Subcutaneous abdominal adipose tissue (tissue), 5 donors: ENCODE measurements at regions not wholly inside any gene's neighbourhood (a gene's known extent, or its start where the extent isn't known, plus 50 kb on each side); places are given as distances from the start of the nearest gene placed in this dataset.
"Not testable (repeated sequence)": the region's sequence is repeated elsewhere in the genome, so short reads cannot be mapped to it uniquely, and the experiment has no call there.

Experiments used
- H3K27ac ChIP-seq: one replicate; pipeline ENCODE4 v1.7.0; 2013; ENCODE audit warnings: low read depth, mild to moderate bottlenecking, inconsistent platforms, low read length, moderate library complexity
- H3K27me3 ChIP-seq, 5 donors: one replicate each; pipeline ENCODE4 v1.7.0; 2013; ENCODE audit warnings: low read length in 5 of 5, inconsistent platforms in 1 of 5; ENCODE audit not compliant: control insufficient read depth in 5 of 5, insufficient read depth in 4 of 5
- H3K36me3 ChIP-seq, 5 donors: one replicate each; pipeline ENCODE4 v1.7.0; 2013; ENCODE audit warnings: low read length in 5 of 5; ENCODE audit not compliant: control insufficient read depth in 5 of 5, insufficient read depth in 5 of 5
- H3K4me1 ChIP-seq, 5 donors: one replicate each; pipeline ENCODE4 v1.7.0; 2013; ENCODE audit warnings: low read length in 5 of 5, mild to moderate bottlenecking in 3 of 5, moderate library complexity in 1 of 5; ENCODE audit not compliant: control insufficient read depth in 5 of 5, insufficient read depth in 5 of 5
- H3K4me3 ChIP-seq, 5 donors: one replicate each; pipeline ENCODE4 v1.7.0; 2013; ENCODE audit warnings: low read length in 5 of 5, low read depth in 1 of 5
- H3K9ac ChIP-seq, 5 donors: one replicate each; pipeline ENCODE4 v1.7.0; 2013; ENCODE audit warnings: low read length in 5 of 5, mild to moderate bottlenecking in 4 of 5, moderate library complexity in 3 of 5
- H3K9me3 ChIP-seq, 5 donors: one replicate each; pipeline ENCODE4 v1.7.0; 2013; ENCODE audit warnings: low read length in 5 of 5; ENCODE audit not compliant: control insufficient read depth in 5 of 5
- donor health status: healthy.
- donor health status: healthy.
- donor health status: healthy.
- donor health status: healthy.
- donor health status: healthy.

DNA sequence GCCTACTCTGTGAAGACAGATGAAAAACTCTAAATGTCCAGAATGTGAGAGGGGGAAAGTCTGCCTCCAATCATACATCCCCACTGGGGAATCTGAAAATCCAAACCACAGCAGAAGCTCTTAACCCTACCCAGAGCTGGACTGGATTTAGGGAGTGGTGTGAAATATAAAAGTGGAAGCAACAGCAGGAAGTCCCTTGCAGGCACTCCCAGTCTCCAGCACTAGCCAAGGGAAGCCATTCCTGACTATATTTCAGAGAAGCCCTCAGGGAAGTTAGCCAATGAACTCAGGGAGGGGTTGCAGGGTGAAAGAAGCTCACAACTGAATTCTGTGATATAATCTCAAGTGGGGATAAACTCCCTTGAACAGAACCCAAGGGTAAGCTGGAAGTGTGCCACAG lies 51.5 kb downstream of the CRPPA start:
- peaks cover 0 to 11% (median 7%) of the 10 kb centered on the region in 5 donors for H3K9me3 ChIP-seq
- no peak overlapping the region for H3K9ac ChIP-seq
- no peaks in the 10 kb centered on the region for H3K4me1 ChIP-seq
- no peaks in the 10 kb centered on the region for H3K27me3 ChIP-seq
- H3K4me3 ChIP-seq: no peak overlapping the region
- no peak overlapping the region for H3K27ac ChIP-seq
- peaks cover 0 to 7% (median 0%) of the 10 kb centered on the region in 5 donors for H3K36me3 ChIP-seq

DNA sequence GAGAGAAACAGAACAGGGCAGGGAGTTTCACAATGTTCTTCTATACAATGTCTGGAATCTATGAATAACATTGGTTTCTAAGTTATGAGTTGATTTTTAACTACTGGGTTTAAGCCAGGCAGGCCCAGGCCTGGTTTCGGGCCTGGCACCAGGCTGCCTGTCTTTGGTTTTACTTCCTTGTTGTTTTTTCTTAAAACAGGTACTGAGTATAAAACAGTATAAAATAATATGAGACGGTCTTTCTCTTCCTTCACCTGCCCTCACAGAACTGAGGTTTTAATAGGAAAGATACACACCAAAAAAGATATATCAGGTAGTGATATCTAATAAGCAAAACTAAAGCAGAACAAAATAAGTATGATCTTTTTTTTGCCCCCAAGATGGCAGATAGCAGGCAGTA lies 52.0 kb downstream of the CRPPA start:
- H3K9ac ChIP-seq, H3K27ac ChIP-seq, H3K4me3 ChIP-seq, H3K27me3 ChIP-seq, H3K36me3 ChIP-seq, H3K4me1 ChIP-seq: not testable (repeated sequence)
- H3K9me3 ChIP-seq: peaks cover 0 to 11% (median 7%) of the 10 kb centered on the region in 5 donors

DNA sequence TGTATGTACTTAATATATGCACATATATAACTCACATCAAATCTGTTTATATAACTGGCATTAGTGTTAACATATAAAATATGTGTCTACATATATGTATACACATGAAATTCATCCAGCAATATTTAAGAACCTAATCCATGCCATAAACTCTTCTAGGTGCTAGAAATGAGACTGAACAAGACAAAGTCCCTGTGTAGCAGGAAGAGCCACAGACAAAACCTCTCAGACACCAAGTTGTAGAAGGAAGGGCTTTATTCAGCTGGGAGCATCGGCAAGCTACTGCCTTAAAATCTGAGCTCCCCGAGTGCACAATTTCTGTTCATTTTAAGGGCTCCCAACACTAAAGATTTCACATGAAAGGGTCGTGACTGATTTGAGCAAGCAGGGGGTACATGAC lies 52.5 kb downstream of the CRPPA start:
- H3K27ac ChIP-seq: no peak overlapping the region
- no peaks in the 10 kb centered on the region for H3K4me1 ChIP-seq
- H3K36me3 ChIP-seq: peaks cover 0 to 4% (median 0%) of the 10 kb centered on the region in 5 donors
- no peak overlapping the region for H3K4me3 ChIP-seq
- no peak overlapping the region for H3K9ac ChIP-seq
- H3K9me3 ChIP-seq: peaks cover 0 to 11% (median 7%) of the 10 kb centered on the region in 5 donors
- no peaks in the 10 kb centered on the region for H3K27me3 ChIP-seq

DNA sequence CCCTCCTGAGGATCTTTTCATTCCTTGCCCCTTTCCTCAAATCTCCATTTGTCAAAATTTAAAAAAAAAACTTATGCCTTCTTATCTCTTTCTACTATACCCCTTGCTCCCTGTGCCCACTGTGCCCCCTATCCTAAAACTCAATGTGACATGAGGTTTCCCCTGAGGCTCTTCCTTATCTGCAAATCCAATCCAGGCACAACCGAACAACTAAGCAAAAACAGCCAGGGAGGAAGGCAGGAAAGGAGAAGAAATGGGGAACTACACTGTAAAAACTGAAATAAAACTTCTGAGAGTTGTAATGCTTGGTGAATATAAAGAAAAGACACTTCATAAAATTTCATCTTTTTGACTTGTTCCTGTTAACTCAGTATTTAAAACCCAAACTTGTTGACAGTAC lies 54.2 kb downstream of the CRPPA start:
- peaks cover 0 to 3% (median 0%) of the 10 kb centered on the region in 5 donors for H3K36me3 ChIP-seq
- no peak overlapping the region for H3K27ac ChIP-seq
- H3K4me1 ChIP-seq: no peaks in the 10 kb centered on the region
- peaks cover 0 to 11% (median 4%) of the 10 kb centered on the region in 5 donors for H3K9me3 ChIP-seq
- H3K9ac ChIP-seq: no peak overlapping the region
- H3K27me3 ChIP-seq: no peaks in the 10 kb centered on the region
- no peak overlapping the region for H3K4me3 ChIP-seq

DNA sequence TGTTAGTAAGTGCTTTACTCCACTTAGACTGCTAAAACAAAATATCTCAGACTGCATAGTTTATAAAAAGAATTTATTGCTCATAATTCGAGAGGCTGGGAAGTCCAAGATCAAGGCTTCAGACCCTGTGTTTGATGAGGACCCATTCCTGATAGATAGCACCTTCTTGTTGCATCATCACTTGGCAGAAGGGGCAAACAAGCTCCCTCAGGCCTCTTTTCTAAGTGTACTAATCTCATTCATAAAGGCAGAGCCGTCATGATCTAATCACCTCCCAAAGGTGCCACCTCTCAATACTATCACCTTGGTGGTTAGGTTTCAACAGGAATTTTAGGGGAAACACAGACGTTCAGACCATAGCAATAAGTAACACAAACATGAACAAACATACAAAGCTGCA lies 55.4 kb downstream of the CRPPA start:
- H3K9ac ChIP-seq: no peak overlapping the region

DNA sequence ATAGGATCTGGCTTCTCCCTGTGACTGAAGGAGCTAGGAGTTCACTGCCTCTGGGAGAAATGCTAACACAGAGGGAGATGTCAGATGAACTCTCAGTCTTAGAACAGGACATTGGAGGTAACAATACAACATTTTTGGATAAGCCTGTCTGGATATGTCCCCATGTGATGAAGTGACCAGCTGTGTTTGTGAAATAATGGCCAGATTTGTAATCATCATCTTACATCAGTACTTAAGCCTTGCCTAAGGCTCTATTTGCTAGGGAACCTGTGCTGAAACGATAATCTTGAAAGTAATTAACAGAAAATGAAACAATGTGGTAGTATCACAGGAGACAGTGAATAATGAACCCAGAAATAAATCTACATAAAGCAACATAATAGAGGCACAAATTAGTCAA lies 56.2 kb downstream of the CRPPA start:
- Histone ChIP-seq H3K27me3 (no peaks in the 10 kb centered on the region), H3K4me1 (no peaks in the 10 kb centered on the region), H3K9ac (no peak overlapping the region), H3K27ac (no peak overlapping the region), H3K4me3 (no peak overlapping the region), H3K36me3 (no peaks in the 10 kb centered on the region), H3K9me3 (peaks cover 0 to 5% (median 2%) of the 10 kb centered on the region in 5 donors)

More for the DNA sequence above, 55.4 kb downstream of the CRPPA start:
- Histone ChIP-seq H3K4me3 (no peak overlapping the region), H3K36me3 (peaks cover 0 to 3% (median 0%) of the 10 kb centered on the region in 5 donors), H3K4me1 (no peaks in the 10 kb centered on the region), H3K27ac (no peak overlapping the region), H3K27me3 (no peaks in the 10 kb centered on the region), H3K9me3 (peaks cover 0 to 11% (median 4%) of the 10 kb centered on the region in 5 donors)

DNA sequence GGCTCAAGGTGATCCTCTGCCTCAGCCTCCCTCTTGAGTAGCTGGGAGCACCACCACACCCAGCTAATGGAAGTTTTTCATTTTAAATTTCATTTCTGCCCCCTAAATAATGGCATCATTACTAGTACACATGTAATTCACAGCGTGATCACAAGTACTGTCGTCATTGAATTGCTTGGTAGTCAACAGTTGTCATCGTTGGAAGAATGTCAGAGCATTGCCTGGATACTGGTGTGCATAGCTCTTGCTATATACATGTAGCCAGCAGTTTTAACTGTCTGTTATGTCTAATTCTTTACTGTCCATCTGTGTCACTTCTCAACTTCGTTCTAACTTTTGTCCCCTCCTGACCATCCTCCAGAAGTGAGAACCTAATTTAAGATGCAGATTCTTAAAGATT lies 62.1 kb downstream of the CRPPA start:
- H3K27ac ChIP-seq: no peak overlapping the region
- H3K9ac ChIP-seq: no peak overlapping the region
- no peak overlapping the region for H3K4me3 ChIP-seq
- H3K4me1 ChIP-seq: peaks cover 0 to 5% (median 0%) of the 10 kb centered on the region in 5 donors
- H3K36me3 ChIP-seq: no peaks in the 10 kb centered on the region
- no peaks in the 10 kb centered on the region for H3K27me3 ChIP-seq
- no peaks in the 10 kb centered on the region for H3K9me3 ChIP-seq

DNA sequence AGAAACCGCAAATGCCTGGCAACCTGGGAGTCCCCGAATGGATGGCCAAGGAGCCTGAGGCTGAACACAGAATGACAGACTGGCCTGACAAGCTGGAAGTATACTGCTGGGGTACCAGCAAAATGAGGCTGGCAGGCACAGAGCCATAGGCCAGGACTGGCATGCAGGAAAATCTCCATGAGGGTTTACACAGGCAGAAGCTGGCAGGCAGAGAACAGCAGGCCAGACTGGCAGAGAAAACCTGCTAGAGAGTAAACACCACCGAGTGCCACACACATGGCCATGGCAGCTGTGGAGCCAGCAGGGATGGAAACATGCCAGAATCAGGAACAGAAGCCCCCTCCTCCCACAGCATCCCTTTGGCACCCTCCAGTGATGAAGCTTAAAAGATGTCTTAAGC lies 63.4 kb downstream of the CRPPA start:
- Histone ChIP-seq H3K9me3 (no peaks in the 10 kb centered on the region), H3K27ac (no peak overlapping the region), H3K9ac (no peak overlapping the region), H3K4me1 (peaks cover 0 to 5% (median 0%) of the 10 kb centered on the region in 5 donors), H3K27me3 (no peaks in the 10 kb centered on the region), H3K4me3 (no peak overlapping the region), H3K36me3 (no peaks in the 10 kb centered on the region)

DNA sequence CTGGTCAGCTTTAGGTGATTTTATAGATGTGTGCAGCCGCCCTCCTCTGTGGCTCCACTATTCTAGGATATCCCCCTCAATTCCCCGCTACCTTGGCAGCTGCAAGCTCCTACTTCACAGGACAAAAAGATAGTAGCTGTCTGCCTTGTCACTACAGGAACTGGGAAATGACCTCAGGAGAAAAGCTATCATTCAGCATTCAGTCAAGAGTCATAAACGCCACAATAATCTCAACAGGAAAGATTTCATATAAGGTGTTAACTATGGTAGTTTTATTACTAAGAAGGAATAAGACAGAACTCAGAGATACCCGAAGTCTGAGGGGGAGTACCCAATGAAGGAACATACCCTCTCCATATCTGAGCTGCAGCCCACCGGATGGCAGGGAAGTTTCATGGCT lies 63.9 kb downstream of the CRPPA start:
- no peak overlapping the region for H3K9ac ChIP-seq
- H3K4me1 ChIP-seq: peaks cover 0 to 5% (median 0%) of the 10 kb centered on the region in 5 donors
- H3K4me3 ChIP-seq: no peak overlapping the region
- H3K9me3 ChIP-seq: no peaks in the 10 kb centered on the region
- H3K27ac ChIP-seq: no peak overlapping the region
- no peaks in the 10 kb centered on the region for H3K27me3 ChIP-seq
- H3K36me3 ChIP-seq: no peaks in the 10 kb centered on the region

DNA sequence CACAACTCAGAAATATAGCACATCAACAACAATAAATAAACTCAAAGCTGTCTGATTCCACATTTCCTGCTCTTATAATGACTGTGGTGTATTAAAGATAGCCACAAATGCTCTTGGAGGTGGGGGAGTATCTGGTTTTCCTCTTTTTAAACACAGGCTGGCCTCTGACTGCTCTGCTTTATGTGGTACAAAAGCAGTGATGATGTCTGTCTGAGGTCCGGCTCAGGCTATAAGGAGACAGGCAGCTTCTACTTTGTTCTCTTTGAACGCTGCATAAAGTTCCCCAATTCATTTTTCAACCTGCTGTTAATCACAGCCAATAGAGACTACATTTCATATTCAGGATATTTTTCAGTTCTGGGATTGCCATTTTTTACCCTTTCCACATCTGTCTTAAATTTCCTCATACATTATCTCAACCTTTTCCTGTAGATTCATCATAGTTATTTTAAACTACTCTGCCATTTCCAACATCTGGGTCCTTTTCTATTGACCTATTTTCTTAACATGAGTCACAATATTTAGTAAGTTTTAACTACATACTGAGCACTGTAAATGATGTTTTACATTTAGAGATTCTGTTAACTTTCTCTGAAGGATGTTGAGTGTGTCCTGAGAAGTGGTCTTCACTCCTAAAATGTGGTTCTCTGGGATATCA lies 64.9 kb downstream of the CRPPA start:
- Histone ChIP-seq H3K4me1 (peaks cover 0 to 5% (median 0%) of the 10 kb centered on the region in 5 donors), H3K36me3 (no peaks in the 10 kb centered on the region), H3K27me3 (no peaks in the 10 kb centered on the region), H3K27ac (no peak overlapping the region), H3K4me3 (no peak overlapping the region), H3K9ac (no peak overlapping the region), H3K9me3 (no peaks in the 10 kb centered on the region)
